NCI-H510A (cell line): ENCODE measurements at regions not wholly inside any gene's neighbourhood (a gene's known extent, or its start where the extent isn't known, plus 50 kb on each side); places are given as distances from the start of the nearest gene placed in this dataset.
"Not testable (repeated sequence)": the region's sequence is repeated elsewhere in the genome, so short reads cannot be mapped to it uniquely, and the experiment has no call there.

ENCODE experiments used
- DNase-seq: peaks from one replicate; lab custom pipeline; 2025; lab: John Stamatoyannopoulos, UW

DNA sequence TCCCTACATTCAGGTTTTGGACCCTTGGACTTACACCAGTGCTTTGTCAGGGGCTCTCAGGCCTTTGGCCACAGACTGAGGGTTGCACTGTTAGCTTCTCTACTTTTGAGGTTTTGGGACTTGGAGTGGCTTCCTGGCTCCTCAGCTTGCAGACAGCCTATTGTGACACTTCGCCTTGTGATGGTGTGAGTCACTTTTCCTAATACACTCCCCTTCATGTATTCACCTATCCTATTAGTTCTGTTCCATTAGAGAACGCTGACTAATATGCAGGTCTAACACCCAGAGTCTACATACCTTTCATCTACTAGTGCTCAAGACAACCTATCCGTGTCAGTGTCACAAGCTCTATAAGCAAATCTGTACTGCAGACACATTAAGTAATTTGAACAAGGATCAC lies 605.3 kb downstream of the KCNT2 start:
- no peak for DNase-seq

DNA sequence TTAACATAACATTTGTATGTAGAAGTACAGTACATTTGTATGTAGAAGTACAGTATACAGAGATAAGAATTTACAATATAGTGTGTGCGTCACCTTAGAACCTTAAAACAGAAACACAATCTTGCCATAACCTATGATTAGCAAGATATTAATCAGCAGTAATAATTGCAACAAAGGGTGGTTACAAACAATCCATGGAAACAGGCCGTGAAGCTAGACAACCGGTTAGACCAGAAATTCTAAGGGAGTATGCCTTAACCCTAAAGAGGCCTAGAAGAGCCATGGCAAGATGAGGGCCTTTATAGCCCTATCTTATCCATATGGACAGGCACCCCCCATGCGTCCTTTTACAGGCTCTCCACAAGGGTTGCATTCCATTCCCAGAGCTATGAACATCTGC lies 605.9 kb downstream of the KCNT2 start:
- DNase-seq = not testable (repeated sequence)

DNA sequence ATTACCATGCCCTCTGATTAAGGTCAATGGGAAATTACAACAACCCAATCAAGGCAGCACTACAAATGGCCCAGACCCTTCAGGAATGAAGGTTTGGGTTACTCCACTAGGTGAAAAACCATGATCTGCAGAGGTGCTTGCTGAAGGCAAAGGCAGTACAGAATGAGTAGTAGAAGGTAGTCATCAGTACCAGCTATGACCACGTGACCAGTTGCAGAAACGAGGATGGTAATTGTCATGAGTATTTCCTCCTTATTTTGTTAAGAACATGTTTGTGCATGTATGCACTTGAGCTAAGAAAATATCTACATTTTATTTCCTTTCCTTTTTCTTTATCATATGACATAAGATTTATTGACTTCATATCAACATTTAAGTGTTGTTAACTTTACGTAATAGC lies 607.1 kb downstream of the KCNT2 start:
- no peak for DNase-seq

- DNase-seq = no peak
Measured at GRCh38 chr1:195999022-195999421, 609.2 kb downstream of the KCNT2 start.

DNA sequence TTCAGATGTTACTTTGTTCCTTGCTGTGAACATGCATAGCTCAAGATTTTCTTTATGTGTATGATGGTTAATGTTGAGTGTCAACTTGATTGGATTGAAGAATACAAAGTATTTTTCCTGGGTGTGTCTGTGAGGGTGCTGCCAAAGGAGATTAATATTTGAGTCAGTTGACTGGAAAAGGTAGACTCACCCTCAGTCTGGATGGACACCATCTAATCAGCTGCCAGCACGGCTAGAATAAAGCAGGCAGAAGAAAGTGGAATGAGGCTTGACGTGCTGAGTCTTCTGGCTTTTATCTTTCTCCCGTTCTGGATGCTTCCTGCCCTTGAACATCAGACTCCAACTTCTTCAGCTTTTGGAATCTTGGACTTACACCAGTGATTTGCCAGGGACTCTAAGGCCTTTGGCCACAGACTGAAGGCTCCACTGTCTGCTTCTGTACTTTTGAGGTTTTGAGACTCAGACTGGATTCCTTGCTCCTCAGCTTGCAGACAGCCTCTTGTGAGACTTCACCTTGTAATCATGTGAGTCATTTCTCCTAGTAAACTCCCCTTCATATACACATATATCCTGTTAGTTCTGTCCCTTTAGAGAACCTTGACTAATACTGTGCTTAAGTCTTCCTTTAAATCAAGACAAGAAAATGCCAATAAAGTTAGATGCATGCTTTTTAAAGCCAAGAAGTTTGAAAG lies 626.6 kb downstream of the KCNT2 start:
- no peak for DNase-seq

DNA sequence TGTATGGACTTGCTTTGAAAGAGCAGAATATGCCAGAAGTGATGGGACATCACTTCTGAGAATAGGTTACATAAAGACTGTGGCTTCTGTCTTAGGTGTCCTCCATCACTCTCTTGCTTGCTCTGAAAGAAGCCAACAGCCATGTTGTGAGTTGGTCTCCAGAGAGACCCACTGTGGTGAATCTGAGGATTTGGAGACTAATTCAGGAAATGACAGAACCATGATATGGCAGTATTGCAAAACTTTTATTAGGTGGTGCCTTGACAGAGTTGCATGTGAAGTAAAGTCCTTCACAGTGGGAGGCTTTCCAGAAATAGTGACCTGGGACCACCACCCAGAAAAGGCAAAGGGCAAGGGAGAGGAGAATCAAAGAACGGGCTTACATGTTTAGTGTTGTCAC lies 628.6 kb downstream of the KCNT2 start:
- DNase-seq = no peak

DNA sequence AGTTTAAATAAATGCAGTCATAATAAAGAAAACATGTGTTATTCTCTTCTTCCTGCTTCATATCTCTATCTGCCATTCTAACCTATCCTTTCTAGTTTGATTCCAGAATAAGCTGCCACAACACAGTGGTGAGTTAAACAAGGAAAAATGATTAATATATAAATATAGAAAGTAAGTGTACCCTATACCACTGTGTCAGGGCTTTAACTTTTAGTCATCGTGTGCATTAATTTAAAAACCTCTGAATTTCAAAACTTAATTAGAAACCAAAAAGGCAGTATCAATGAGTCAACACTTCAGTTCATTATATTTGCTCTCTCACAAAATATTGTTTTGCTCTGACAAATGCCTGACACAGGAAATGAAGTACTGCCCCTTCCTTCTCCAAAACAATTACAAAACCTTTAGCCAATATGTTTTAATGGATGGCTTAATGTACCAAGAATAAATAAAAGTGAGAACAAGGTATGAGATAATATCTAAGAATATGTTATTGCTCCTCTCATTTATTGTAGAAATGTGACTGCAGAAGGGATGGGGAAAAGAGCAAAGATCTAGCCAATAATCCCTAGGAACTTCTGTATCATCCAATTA lies 634.8 kb downstream of the KCNT2 start:
- DNase-seq = no peak

- no peak for DNase-seq
Measured at GRCh38 chr1:195971589-195971988, 636.7 kb downstream of the KCNT2 start.

DNA sequence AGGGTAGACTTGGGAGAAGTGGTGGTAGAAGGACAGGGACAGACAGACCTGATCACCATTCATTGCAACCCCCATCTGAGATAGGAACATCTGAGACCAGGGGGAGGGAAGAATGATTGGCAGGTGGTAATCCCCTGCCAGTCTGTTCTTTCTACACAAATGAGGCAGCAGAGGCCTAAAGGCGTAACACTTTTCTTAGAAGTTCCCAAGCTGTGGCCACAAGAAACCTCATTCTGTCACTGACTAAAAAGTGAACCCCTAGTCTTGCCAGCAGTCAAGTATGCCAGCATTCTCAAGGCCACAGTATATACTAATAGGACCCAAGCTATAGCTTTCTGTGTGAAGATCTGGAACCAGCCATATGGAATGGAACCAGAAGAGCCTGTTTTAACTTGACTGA lies 638.0 kb downstream of the KCNT2 start:
- DNase-seq = no peak

DNA sequence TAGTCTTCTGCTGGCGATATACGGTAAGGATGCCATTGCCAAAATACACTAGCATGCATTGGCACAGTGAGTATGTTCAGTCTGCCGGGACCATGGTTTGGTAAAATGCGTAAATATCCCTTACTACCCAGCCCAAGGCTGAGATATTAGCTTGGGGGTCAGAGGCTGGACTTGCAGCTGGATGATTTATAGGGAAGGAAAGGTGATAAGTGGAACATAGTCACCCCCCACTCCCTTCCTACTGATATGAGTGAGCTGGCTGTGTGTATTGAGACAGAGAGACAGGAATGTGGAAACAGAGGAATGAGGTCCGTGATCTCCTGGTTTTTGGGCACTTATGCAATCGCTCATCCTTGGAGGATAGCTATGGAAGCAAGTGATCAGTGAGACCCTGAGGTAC lies 642.8 kb downstream of the KCNT2 start:
- DNase-seq = no peak

DNA sequence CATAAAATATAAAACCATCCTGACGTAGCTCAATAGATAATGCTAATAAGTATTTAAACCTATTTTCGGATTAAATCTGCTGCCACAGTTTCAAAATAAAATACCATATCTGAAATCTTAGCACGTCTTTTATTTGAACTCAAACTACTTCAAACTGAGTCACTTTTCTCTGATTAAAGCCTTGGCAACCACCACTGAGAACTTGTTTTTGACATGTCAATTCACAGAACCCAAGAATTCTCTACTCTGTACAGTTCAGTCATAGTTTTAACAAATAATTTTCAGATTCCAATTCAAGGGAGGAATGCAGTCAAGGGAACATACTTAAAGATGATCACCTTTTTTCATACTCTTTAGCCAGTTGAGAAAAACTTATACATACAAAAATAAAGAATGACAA lies 643.2 kb downstream of the KCNT2 start:
- DNase-seq = no peak

DNA sequence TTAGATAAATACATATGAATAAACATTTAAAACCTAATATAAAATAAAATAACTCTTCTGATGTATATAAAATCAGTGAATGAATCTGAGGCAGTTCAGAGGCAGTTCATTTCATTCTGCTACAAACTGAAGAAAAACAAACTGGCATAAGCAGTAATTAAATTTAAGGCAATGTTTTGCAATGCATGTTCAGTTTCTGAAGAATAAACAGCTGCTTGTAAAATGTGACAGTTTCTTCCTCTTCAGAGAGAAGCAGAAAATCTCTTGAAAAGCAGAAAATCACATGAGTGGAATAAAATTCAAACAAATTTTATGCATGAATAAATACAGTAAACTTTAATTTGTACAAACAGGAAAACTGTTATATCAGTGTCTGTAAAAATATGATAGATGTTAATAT lies 643.7 kb downstream of the KCNT2 start:
- no peak for DNase-seq

GRCh38 chr1:195962051-195962450 lies 646.2 kb downstream of the KCNT2 start:
- DNase-seq = no peak

GRCh38 chr1:195960580-195960979 lies 647.7 kb downstream of the KCNT2 start:
- DNase-seq = no peak

DNA sequence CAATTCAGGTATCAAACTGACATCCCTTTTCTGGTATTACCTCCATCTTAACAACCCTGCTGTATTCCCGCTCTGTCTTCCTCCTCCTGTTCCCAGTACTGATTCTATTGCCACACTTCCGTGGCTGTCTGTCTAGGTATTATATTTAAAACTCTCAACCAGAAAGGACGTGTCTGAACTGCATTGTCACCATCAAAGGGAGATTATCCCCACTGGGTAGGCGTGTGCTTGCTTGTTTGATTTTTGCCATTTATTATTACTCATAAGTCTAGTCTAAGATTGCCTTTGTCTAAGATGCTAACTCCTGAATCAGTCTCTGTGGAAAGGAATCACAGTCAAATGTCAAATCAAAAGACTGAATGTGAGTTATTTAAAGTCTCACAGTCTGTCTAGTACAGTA lies 650.1 kb downstream of the KCNT2 start:
- no peak for DNase-seq

GRCh38 chr1:195956845-195957244 lies 651.4 kb downstream of the KCNT2 start:
- DNase-seq = no peak

DNA sequence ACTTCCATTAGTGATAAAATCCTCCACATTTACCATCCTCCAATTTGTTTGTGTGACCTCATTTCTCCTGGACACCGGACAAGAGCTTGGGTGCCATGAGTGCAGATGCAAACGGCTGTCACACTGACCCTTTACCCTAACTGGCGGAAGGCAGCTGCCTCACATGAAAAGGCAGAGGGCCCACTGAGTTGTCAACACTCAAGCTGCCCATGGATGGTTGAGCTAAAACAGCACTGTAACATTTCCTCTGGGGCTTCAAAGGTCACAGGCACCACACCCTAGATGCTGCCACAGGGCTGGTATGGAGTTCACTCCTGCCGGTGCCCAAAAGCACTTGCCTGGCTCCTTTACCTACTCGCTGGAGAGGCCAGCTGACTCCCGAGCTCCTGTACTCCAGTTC lies 653.4 kb downstream of the KCNT2 start:
- DNase-seq = no peak

- DNase-seq = no peak
Measured at GRCh38 chr1:195951313-195951712, 656.9 kb downstream of the KCNT2 start.

- no peak for DNase-seq
Measured at GRCh38 chr1:195948123-195948895, 659.9 kb downstream of the KCNT2 start.

GRCh38 chr1:195946500-195946899 lies 661.7 kb downstream of the KCNT2 start:
- no peak for DNase-seq

- no peak for DNase-seq
Measured at GRCh38 chr1:195941795-195942194, 666.4 kb downstream of the KCNT2 start.

GRCh38 chr1:195941314-195941713 lies 666.9 kb downstream of the KCNT2 start:
- no peak for DNase-seq

DNA sequence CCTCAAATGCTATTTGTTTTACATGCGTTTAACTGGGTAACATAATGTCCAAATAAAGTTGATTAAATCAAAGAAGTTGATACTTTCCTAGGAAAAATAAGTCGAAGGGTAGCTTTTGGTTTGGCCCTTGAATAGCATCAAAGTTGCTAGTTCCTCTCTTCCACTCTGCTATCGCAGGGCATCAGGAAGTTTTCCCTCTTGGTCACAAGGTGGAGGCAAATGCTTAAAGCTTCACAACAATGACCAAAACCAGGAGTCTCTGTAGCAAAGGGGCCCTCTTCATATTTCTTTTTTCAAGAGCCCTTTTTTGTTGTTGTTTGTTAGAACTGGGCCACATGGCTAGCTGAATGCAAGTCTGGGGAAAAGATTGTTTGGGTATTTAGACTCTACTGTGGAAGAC lies 668.4 kb downstream of the KCNT2 start:
- no peak for DNase-seq
